ENCODE measurements at regions not wholly inside any gene's neighbourhood (a gene's known extent, or its start where the extent isn't known, plus 50 kb on each side); places are given as distances from the start of the nearest gene placed in this dataset.
"Not testable (repeated sequence)": the region's sequence is repeated elsewhere in the genome, so short reads cannot be mapped to it uniquely, and the experiment has no call there.

DNA sequence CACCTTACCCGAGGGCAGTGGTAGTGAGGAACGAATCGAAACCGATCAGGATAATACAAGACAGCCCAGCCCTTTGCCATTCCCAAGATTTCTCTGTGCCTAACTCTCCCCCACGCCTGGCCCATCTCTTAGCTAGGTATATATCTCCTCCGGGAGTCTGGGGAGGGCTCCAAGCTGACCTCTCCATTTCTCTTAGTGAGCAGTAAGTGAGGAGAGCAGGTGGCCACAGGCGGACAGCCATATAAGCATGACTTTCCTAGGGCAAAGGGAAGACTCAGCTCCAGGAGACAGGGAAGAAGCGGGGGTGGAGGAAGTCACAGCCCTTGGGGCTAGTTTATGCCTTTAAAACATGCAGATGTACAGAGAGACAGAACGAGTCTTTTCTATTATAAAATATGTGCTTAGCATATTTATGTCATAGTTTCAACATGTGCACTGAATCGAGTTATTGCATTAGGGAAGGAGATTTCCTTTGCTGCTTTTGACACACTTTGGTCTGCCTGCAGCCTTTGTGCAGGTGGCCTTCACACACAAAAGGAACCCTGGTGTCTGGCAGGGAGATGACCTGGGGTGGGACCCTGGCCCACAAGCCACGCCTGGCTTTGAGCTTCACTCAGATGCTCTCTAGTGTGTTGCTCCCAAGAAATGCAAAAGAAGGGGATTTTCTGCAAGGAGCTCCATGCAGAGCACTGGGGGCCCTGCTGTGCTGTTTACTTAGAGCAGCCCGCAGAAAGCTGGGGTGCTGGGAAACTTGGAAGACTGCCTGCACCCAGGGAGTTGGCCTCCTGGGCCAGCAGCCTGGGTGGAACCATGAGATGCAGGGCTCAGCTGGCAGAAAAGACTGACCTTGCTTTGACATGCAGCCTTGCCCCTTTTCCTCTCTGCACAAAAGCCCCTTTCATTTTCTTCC, 613.3 kb downstream of the BCOR start:
- DNase-seq = no peak

DNA sequence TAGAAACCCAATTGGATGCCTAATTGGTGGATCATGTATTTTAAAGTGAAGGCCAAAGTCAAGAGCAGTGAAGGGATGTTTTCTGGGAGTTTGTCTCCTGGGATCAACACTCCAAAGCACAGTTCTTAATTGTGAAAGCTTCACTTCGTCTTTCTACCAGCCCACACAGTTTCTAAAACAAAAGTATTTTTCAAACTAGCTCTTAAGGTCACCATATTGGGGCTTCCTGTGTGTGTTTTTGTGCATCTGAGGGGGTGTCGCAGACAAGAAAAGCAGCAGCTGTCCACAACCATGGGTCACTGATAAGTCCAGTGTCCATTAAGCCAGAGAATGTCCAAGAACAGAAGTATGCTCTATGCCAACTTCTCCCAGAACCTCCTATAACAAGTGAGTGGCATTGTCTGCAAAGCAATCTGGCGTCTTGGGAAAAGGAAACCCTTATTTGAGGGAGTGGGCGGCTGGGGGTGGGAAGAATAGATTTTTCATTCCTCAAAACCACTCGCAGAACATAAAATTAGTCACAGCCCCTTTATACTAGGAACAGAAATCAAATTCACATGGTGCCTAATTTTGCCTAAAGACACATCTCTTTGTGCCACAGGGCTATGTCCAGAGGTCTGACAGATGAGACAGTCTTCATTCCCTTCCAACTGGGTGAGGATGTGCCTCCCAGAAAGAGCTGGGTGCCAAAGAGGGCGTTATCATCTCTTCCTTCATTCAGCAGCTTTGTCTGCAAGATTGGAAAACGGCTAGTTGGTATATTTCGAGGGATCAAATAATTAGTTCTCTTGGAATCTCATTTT, 610.4 kb downstream of the BCOR start:
- no peak for DNase-seq

DNA sequence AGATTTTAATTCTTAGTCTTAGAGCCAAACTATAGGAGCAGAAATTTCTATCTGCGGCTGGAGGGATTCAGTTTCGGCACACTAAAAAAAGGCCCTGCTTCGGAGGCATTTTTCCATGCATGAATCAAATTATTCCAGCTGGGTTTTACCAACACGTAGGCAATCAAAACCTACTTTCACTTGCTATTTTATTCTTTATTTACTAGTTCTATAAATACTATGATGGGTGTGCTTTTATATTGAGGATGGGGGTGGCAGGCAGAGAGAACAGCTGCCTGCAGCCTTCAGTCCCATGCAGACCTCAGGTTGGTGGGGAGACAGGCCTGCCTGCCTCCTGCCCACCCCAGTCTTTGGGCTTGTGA, 609.8 kb downstream of the BCOR start:
- no peak for DNase-seq

DNA sequence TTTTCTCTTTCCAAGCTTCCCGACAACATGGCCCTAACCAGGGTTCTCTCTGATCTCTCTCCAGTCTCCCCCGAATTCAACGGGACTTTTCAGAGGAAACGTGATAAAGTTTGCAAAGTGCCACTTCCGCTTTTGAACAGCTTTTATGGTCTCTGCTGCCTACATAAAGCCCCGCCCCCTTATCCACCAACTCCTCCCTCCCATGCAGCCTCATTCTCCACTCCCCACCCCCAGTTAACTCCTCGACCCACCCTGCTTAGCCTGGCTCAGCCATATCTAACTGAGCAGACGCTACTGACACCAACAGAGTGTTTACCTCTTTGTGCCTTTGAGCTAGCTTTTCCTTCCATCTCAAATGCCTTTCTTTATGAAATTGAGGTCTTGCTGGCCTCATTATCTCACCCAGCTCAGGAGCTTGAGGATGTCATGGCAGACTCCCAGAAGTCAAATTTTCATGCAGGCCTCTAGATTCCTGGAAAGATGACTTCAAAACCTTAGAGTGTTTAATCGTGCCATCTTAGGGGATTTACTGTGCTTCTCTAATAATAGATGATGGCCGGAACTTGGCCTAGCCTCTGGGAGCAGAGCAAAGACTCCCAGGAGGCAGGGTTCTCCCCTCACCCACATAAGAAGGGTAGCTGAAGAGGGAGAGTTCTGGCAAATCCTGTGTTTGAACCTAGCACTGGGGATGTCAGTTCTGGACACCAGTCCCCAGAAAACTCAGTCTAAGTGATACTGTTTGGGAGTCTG, 606.0 kb downstream of the BCOR start:
- no peak for DNase-seq

DNA sequence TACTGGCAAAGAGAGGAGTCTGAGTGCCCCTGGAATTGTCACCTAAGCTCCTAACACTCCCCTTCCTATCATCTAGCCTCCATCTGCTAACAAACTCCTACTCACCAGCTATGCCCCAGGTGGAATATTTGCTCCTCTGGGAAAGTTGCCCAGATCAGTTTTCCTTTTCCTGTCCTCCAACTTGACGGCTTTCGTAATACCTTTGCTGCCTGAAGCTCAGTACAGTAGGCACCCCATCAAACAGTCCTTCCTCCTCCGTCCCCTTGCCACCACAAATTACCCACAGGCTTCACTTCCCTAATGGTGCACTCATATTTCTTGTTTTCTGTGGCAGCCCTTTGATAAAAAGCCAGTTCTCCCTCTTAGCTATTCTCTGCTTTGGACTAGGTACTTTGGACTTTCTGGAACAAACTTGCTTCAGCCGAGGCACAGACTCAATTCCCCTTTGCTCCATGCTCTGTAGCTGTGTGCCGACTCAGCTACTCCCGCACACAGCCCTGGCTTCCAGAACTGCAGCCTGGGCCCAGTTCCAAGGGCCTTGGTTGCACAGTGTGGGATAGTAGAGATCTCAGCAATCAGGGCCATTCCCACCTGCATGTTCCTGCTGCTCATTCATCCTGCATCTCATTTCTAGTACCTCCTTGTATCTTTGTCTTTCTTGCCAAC, 605.1 kb downstream of the BCOR start:
- no peak for DNase-seq

DNA sequence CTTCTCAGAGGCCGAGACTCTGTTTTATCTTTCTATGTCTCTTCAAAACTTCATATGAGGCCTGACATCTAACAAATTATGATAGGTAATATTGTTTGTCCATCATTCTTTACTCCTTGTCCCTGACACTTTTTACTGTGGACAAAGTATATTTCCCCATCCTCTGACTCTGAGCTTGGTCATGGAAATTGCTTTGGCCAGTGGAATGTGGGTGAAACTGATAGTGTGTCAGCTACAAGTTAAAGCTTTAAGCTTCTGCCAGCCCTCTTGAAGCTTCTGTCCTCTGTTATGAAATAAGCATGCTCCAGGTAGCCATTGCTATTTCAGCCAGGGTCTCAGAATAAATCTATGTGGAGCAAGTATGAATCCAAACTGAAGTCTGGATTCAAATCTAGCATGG, 604.6 kb downstream of the BCOR start:
- no peak for DNase-seq

DNA sequence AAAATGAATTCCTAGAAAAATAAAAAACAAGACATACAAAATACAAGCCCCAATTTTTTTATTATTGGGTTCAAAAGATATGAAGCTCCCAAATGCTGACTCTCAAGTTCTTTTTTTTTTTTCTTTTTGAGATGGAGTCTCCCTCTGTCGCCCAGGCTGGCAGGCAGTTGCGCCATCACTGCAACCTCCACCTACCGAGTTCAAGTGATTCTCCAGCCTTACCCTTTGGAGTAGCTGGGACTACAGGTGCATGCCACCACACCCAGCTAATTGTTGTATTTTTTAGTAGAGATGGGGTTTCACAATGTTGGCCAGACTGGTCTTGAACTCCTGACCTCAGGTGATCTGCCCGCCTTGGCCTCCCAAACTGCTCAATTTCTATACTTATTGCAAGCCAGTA, 600.6 kb downstream of the BCOR start:
- not testable (repeated sequence) for DNase-seq

DNA sequence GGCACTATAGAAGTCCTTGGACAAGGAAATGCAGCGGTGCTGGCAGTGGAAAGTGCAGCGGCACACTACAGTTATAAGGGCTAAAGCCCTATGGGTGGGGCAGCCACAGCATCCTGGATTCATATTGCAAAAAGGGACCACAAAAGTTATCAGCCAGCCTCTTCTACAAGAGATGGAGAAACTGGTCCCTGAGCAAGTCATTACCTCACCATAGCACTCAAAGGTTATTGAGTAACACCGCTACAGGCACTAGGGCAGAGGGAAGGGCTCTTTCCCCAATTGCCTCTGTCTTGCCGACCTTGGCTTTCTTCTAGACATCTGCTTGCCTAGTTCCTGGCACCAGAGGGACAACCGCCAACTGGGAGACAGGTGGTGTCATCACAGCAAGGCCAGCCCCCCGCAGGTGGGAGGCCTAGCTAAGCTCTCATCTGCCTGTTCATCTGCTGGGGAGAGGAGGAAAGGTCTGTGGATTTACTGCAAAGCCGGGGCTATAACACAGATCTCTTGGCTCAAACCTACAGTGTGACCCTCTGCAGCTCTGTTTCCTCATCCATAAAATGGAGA, 600.0 kb downstream of the BCOR start:
- DNase-seq = no peak

DNA sequence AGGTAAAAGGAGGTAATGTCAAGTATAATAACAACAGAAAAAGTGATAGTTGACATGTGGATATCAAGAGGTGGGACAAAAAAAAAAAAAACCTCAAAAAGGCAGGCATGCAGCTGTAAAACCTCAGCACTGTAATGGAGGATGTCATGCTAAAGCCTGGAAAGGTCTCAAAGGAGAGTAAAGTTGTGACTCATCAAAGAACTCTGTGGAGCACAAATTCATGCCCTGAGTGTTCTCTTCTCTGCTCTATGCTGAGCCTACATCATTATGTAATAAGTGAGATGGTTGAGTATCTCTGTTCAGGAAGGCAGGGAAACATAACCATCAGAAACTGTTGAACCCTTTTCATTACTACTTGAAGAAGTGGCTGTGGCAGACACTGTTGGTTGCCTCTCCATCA, 597.8 kb downstream of the BCOR start:
- DNase-seq = peak; percentile 66

DNA sequence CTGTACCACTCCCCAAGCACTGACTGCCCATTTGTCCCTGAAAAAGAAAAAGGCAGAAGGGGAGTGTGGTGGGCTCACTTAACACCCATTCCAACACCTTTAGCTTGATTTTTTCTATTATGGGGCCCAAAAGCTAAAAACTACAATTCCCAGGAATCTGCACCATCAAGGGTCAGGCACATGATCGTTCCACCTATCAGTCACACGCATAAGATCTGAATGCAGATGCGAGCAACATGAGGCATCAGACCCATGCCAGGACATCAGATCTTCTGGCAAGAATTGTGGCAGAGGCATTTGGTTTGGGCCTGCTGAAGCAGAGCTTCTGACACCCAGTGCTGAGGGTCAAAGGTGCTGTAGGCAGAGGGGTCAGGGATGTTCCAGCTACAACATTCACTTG, 595.9 kb downstream of the BCOR start:
- no peak for DNase-seq

DNA sequence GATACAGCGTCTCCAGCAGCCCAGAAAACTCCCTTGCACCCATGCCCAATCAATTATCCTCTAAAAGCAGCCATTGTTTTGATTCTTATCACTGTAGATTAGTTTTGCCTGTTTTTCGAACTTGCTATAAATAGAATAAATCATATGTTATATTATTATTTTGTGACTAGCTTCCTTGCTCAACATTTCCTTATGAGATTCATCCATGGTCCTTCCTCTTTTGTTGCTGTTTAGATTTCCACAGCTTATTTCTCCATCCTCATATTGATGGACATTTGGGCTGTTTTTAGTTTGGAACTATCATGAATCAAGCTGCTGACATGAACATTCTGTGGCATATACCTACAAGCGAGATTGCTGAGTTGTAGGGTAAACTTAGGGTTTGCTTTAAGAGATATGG, 595.3 kb downstream of the BCOR start:
- DNase-seq = no peak

DNA sequence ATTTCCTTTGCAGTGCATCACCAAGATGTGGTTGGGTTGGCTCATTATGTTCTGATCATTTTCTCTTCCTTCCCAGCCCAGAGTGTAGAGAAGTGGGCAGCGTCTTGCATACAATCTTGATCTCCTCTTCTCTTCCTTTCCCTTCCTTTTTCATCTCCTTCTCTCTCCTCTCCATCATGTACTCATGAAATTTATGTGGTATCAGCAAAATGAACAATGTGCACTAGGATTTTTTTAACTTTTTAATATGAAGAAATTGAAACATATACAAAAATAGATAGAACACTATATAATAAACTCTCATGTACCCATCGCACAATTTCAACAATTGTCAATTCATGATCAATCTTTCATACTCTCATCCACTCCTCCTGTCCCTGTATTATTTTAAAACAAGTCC, 593.5 kb downstream of the BCOR start:
- no peak for DNase-seq

DNA sequence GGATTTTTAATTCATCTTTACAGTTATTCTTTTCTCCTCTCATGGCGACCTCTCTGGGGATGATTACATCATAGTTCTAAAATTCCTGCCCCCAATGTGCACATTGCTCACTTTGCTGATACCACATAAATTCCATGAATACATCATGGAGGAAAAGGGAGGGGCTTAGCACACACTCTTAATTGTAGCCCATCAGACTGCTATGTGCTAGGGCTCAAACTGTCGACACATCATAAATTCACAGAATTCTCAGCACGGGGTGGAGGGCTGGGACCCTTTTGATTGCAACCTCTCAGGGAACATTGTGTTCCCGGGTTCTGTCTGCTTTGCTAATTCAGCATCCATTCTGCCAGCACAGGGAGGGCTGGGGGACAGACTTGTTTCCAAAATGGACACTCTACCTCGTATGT, 592.9 kb downstream of the BCOR start:
- peak; percentile 72 for DNase-seq

DNA sequence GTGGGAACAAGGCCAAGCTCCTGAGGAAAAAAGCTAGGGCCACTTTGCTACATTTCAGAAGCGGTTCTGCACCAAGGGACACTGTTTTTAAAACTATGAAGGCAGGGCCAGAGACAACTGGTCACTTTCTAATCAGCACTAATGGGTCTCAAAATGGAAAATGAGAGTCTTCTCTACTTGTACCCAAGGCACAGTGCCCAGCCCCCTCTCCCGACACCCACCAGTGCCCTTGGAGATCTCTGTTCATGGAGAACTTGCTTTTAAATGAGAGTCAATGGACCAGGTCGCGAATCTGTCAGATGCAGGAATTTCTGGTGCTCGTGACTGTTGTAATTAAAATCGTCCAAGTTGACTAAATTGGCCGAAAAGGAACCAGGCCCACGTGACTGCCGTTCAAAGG, 591.6 kb downstream of the BCOR start:
- no peak for DNase-seq

DNA sequence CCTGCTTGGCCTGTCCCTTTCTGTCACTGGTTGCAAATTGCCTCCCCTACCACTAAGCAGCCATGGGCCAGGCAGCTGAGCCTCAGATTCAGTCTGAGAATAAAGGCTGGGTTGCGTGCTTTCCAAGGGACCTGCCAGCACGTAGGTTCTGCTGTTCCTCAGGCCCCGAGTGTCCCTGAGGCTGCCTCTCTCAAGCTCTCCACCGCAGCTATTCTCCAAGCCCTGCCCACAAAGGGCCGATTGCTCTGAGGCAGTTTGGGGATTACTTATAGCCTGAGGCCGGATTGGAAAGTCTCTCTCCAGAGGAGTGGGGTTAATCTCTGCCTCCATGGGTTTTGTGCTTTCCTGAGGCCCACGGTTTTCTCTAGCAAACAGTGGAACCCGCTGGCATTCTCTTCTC, 590.7 kb downstream of the BCOR start:
- DNase-seq = no peak

DNA sequence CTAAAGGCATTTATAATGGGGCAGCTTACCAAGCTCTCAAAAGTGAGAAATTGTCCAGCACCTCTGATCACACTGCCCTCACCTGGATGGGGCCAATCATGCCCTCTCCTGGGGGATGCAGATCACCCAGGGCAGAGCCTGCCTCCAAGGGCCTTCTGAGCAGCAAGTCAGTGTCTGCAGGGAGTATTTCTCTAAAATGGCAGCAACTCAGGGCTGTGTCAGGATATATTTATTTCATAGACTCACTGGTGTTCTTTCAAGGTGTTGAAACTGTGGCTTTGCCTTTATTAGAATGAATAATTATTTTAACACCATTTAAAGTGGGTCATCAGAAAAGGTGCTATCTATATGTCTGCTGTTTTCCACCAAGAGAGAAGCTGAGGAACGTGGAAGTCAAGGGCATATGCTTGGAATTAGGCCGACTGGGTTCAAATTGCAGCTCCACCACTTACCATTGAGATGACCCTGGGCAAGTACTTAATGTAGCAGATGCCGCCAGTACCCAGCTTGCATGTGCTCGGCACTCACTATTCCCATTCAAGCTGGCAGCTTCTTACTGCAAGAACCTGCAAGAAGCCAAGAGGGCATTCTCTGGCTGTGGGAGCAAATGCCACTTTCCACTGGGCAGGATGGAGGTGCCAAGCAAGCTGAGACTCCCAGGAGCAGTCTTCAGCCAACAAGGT, 590.0 kb downstream of the BCOR start:
- no peak for DNase-seq

DNA sequence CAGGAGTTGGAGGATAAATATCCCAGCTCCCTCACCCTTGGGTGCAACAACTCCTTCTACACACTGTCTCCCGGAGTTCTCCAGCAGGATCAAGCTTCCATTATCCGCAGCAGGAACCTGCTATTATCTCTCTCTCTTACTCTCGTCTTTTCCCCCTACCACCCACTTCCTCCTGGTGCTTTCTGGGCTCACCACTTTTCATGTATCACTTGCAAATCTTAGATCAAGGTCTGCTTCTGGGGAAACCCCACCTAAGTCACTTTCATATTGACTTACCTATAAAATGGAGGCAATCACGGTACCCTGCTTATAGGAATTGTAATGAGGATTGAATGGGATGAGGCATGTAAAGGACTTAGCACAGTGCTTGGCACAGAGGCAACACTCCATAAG, 589.5 kb downstream of the BCOR start:
- no peak for DNase-seq

DNA sequence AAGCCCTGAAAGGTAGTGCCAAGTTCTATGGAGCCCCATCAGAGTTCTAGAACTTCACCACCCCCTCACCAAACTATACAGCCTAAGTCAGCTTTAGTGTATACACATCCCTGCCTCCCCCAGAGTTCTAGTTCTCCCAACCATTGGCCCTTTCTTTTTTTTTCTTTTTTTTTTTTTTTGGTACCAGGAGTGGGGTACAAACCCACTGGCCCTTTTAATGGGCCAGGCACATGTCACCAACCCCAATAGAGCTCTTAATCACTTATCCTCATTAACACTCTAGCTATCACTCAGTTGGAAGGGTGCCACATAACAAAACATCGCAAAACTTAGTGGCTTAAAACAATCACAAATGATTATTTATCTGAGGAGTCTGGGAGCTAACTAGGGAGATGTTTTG, 588.6 kb downstream of the BCOR start:
- DNase-seq = no peak

DNA sequence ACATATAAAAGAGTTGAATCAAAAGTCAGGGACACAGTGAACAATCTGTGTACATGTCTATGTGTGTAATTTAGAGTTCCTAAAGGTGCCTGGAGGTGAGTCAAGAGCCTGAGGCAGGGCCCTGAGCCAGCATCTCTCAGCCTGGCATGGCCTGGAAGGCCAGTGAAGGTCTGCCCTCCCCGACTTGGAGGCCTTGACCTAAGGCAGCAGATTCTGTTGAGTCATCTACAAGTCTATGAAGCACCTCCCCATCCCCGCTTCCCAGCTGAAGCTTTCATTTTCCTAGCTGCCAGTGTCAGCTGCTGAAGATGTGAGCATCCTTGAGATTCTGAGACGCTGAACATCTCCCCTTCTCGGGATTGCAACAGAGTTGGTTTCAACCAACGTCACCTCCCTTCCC, 583.9 kb downstream of the BCOR start:
- DNase-seq = no peak

DNA sequence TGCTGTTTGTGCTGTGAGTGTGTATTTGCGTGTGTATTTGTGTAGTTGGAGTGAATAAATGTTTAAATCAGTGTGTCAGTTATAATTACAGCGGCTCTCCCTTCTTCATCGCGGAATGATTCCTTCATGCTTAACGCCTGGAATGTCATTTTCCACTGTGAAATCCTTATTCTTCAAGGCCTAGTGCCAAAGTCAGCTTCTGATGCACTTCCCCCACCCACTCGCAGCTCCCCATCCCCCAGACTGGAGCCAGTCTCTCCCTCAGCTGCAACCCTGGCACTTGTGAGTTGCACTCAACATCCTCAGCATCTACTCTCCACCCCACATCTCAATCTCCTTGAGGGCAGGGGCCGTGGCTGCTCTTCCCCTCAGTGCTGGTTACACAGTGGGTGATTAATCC, 583.0 kb downstream of the BCOR start:
- peak; percentile 70 for DNase-seq

DNA sequence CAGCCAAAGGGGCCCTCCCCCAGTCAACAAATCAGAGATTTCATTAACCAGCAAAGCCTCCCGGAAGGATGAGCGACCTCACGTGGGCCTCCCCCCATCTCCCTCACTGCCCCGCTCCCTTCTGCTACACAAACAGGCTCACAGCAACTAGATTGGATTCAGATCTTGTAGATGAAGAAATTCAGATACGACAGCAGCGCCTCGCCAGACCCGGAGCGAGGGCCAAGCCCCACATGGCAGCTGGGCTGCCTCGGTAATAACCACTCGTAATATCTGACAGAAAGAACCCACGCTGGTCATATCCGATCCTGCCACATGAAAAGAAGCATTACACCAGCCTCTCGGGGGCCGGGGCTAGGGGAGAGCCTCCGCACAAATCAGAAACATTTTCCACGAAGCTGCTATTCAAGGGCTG, 581.3 kb downstream of the BCOR start:
- no peak for DNase-seq

DNA sequence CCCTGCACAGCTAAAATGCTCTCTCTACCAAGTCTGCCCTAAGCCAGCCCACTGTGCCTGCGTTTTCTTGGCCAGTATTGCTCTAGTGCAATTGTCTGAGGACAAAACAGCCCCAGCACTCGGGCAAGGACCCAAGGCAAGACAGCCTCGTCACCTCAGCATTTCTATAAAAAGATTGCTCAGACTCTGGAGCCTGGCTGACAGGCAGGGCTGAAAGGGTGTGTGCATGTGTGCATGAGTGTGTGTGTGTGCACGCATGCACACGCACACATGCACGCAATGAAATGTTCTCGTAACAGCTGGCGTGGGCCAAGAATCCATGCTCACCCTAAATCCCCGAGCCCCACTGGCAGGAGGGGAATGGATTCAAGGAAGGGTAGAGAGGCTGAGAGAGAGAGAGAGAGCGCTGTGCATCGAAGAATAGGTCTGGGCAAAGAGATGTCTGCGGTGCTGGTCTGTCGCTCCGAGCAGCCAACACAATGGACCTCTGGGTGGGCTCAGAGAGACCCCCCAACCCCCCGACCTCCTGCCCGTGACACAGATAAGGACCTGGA, 579.2 kb downstream of the BCOR start:
- peak; percentile 25 for DNase-seq
